Trophoblast cell (in vitro differentiated cells and primary cell): ENCODE measurements at regions not wholly inside any gene's neighbourhood (a gene's known extent, or its start where the extent isn't known, plus 50 kb on each side); places are given as distances from the start of the nearest gene placed in this dataset.
"Not testable (repeated sequence)": the region's sequence is repeated elsewhere in the genome, so short reads cannot be mapped to it uniquely, and the experiment has no call there.

Experiments
- DNase-seq, 2 donors: peaks; one replicate each; pipeline ENCODE4 v3.0.0-alpha.2; 2016
- H2AFZ ChIP-seq: 2 replicates; pipeline ENCODE4 v1.6.1; 2013; ENCODE audit warnings: low read length, moderate library complexity, mild to moderate bottlenecking; ENCODE audit not compliant: insufficient read depth, poor library complexity
- H2AK5ac ChIP-seq: 2 replicates; pipeline ENCODE4 v1.6.1; 2013; ENCODE audit warnings: mild to moderate bottlenecking, low read length
- H2BK120ac ChIP-seq: 2 replicates; pipeline ENCODE4 v1.6.1; 2013; ENCODE audit warnings: low read length, mild to moderate bottlenecking, moderate library complexity; ENCODE audit not compliant: insufficient read depth, poor library complexity
- H2BK12ac ChIP-seq: 2 replicates; pipeline ENCODE4 v1.6.1; 2013; ENCODE audit warnings: mild to moderate bottlenecking, low read length, moderate library complexity
- H2BK5ac ChIP-seq: 2 replicates; pipeline ENCODE4 v1.6.1; 2013; ENCODE audit warnings: low read length, low read depth, moderate library complexity, mild to moderate bottlenecking; ENCODE audit not compliant: poor library complexity
- H3K14ac ChIP-seq: 2 replicates; pipeline ENCODE4 v1.6.1; 2013; ENCODE audit warnings: mild to moderate bottlenecking, low read length
- H3K18ac ChIP-seq: 2 replicates; pipeline ENCODE4 v1.6.1; 2013; ENCODE audit warnings: mild to moderate bottlenecking, low read length
- H3K23ac ChIP-seq: 2 replicates; pipeline ENCODE4 v1.6.1; 2013; ENCODE audit warnings: low read length
- H3K27ac ChIP-seq: 2 replicates; pipeline ENCODE4 v1.5.1; 2013; ENCODE audit warnings: low read depth, mild to moderate bottlenecking, inconsistent platforms, low read length, moderate library complexity
- H3K27me3 ChIP-seq: 2 replicates; pipeline ENCODE4 v1.6.1; 2013; ENCODE audit warnings: inconsistent platforms, mild to moderate bottlenecking, low read length, moderate library complexity; ENCODE audit not compliant: insufficient read depth
- H3K36me3 ChIP-seq, 2 experiments: 1 replicate in 1 of 2; 2 replicates in 1 of 2; pipeline ENCODE4 v1.6.1; 2013; ENCODE audit warnings: low read length in 2 of 2, mild to moderate bottlenecking in 2 of 2, moderate library complexity in 1 of 2; ENCODE audit not compliant: insufficient read depth in 2 of 2, control insufficient read depth in 1 of 2
- H3K4ac ChIP-seq: 2 replicates; pipeline ENCODE4 v1.6.1; 2013; ENCODE audit warnings: low read depth, mild to moderate bottlenecking, low read length, moderate library complexity
- H3K4me1 ChIP-seq, 2 experiments: 1 replicate in 1 of 2; 2 replicates in 1 of 2; pipeline ENCODE4 v1.6.1; 2013; ENCODE audit warnings: low read length in 2 of 2, mild to moderate bottlenecking in 2 of 2, moderate library complexity in 1 of 2; ENCODE audit not compliant: insufficient read depth in 2 of 2, control insufficient read depth in 1 of 2
- H3K4me2 ChIP-seq: 2 replicates; pipeline ENCODE4 v1.6.1; 2013; ENCODE audit warnings: inconsistent platforms, mild to moderate bottlenecking, low read length, moderate library complexity
- H3K4me3 ChIP-seq: 2 replicates; pipeline ENCODE4 v1.5.1; 2013; ENCODE audit warnings: mild to moderate bottlenecking, low read depth, low read length, inconsistent platforms
- H3K79me1 ChIP-seq: one replicate; pipeline ENCODE4 v1.6.1; 2013; ENCODE audit warnings: low read length
- H3K79me2 ChIP-seq: 2 replicates; pipeline ENCODE4 v1.6.1; 2013; ENCODE audit warnings: low read length, mild to moderate bottlenecking; ENCODE audit not compliant: control insufficient read depth, insufficient read depth, poor library complexity
- H3K9ac ChIP-seq: 2 replicates; pipeline ENCODE4 v1.6.1; 2013; ENCODE audit warnings: mild to moderate bottlenecking, low read length
- H3K9me3 ChIP-seq: 2 replicates; pipeline ENCODE4 v1.6.1; 2013; ENCODE audit warnings: low read depth, mild to moderate bottlenecking, control low read depth, inconsistent platforms, low read length; ENCODE audit not compliant: insufficient read depth
- H4K12ac ChIP-seq: 2 replicates; pipeline ENCODE4 v1.6.1; 2013; ENCODE audit warnings: low read depth, mild to moderate bottlenecking, low read length, moderate library complexity
- H4K8ac ChIP-seq: 2 replicates; pipeline ENCODE4 v1.6.1; 2013; ENCODE audit warnings: low read depth, mild to moderate bottlenecking, low read length, moderate library complexity
- H4K91ac ChIP-seq: one replicate; pipeline ENCODE4 v1.6.1; 2013; ENCODE audit warnings: low read depth, mild to moderate bottlenecking, low read length, moderate library complexity
- WGBS: extraction: QIAGEN DNeasy Blood & Tissue Kit; methylation state at CpG from one replicate; pipeline ENCODE4 v1.1.7; 2013; ENCODE audit warnings: missing lambda C conversion rate; ENCODE audit not compliant: insufficient read length, insufficient coverage; ENCODE audit errors: extremely low coverage; 5-methylcytosine and 5-hydroxymethylcytosine counted together

- H3K27ac ChIP-seq, H3K9ac ChIP-seq, H2AK5ac ChIP-seq, H3K27me3 ChIP-seq, H4K8ac ChIP-seq, H4K12ac ChIP-seq, H3K4me1 ChIP-seq, H3K9me3 ChIP-seq, H2AFZ ChIP-seq, H3K23ac ChIP-seq, H3K14ac ChIP-seq, H3K4me3 ChIP-seq, DNase-seq, H3K79me2 ChIP-seq, H2BK12ac ChIP-seq, H3K4ac ChIP-seq, H2BK120ac ChIP-seq, H3K36me3 ChIP-seq, H3K4me2 ChIP-seq, H2BK5ac ChIP-seq, H3K79me1 ChIP-seq, H4K91ac ChIP-seq, H3K18ac ChIP-seq: not testable (repeated sequence)
- no CpG with 5 or more reads among the region's 3 CpGs for WGBS
These were observed 249.2 kb upstream of the NBPF12 start for GRCh38 chr1:146688893-146689292.

GRCh38 chr1:146686777-146687366 lies 251.3 kb upstream of the NBPF12 start:
- H3K4me1 ChIP-seq, H4K91ac ChIP-seq, H2BK120ac ChIP-seq, H3K27me3 ChIP-seq, H3K9ac ChIP-seq, H2AK5ac ChIP-seq, H2AFZ ChIP-seq, H3K18ac ChIP-seq, H3K4ac ChIP-seq, H3K79me2 ChIP-seq, H3K23ac ChIP-seq, H3K4me3 ChIP-seq, DNase-seq, H2BK12ac ChIP-seq, H3K36me3 ChIP-seq, H3K14ac ChIP-seq, H2BK5ac ChIP-seq, H3K4me2 ChIP-seq, H3K9me3 ChIP-seq, H4K12ac ChIP-seq, H3K27ac ChIP-seq, H3K79me1 ChIP-seq, H4K8ac ChIP-seq: not testable (repeated sequence)
- WGBS: no CpG with 5 or more reads among the region's 4 CpGs

- not testable (repeated sequence) for H3K4me2 ChIP-seq, H3K14ac ChIP-seq, H3K4me1 ChIP-seq, H4K12ac ChIP-seq, H2BK120ac ChIP-seq, H3K23ac ChIP-seq, H3K4ac ChIP-seq, H2AFZ ChIP-seq, H3K18ac ChIP-seq, H4K91ac ChIP-seq, H3K9me3 ChIP-seq, H2BK5ac ChIP-seq, H3K36me3 ChIP-seq, H3K4me3 ChIP-seq, H3K79me1 ChIP-seq, H2BK12ac ChIP-seq, H3K9ac ChIP-seq, H3K27me3 ChIP-seq, H4K8ac ChIP-seq, H2AK5ac ChIP-seq, H3K27ac ChIP-seq, H3K79me2 ChIP-seq, DNase-seq
- no CpG with 5 or more reads among the region's 5 CpGs for WGBS
These were observed 255.0 kb upstream of the NBPF12 start for GRCh38 chr1:146683126-146683429.

- H3K36me3 ChIP-seq, H3K9me3 ChIP-seq, H2BK12ac ChIP-seq, H3K27ac ChIP-seq, H3K14ac ChIP-seq, H2BK120ac ChIP-seq, H4K12ac ChIP-seq, H3K18ac ChIP-seq, H3K4me3 ChIP-seq, H3K4me1 ChIP-seq, H3K9ac ChIP-seq, H3K79me2 ChIP-seq, H3K4me2 ChIP-seq, H2AFZ ChIP-seq, H3K27me3 ChIP-seq, H2AK5ac ChIP-seq, H3K79me1 ChIP-seq, H4K91ac ChIP-seq, H2BK5ac ChIP-seq, H3K23ac ChIP-seq, H3K4ac ChIP-seq, DNase-seq, H4K8ac ChIP-seq: not testable (repeated sequence)
- no CpG with 5 or more reads among the region's 11 CpGs for WGBS
These were observed 255.6 kb upstream of the NBPF12 start for GRCh38 chr1:146682227-146683125.
